ENCODE measurements at regions not wholly inside any gene's neighbourhood (a gene's known extent, or its start where the extent isn't known, plus 50 kb on each side); places are given as distances from the start of the nearest gene placed in this dataset.
"Not testable (repeated sequence)": the region's sequence is repeated elsewhere in the genome, so short reads cannot be mapped to it uniquely, and the experiment has no call there.

DNA sequence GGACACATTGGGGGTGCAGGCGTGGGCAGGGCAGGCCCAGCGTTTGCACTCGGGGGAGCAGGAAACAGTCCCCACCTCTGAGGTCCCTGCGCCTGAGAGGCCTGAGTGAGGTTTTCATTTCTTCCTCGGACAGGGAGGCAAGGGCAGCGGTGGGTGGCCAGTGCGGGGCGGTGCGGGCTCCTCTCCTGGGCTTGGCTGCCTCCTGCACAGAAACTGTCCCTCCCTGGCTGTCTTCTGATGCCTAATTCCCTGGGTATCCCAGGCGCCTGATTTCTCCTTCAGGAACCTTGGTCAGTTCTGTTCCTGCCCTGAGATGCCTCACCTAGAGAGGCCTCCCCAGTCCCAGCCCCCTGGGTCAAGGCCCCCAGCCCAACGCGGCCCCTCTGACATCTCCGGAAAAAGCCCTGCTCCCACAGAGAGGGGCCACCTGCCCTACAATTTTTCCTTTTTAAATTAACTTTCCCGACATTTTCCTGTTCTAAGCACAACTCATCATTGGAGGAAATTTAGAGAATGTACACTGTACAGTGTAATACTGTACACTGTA lies 260.3 kb downstream of the ADGRD1 start:
- DNase-seq (ENCODE audit: low spot score), result no peak

DNA sequence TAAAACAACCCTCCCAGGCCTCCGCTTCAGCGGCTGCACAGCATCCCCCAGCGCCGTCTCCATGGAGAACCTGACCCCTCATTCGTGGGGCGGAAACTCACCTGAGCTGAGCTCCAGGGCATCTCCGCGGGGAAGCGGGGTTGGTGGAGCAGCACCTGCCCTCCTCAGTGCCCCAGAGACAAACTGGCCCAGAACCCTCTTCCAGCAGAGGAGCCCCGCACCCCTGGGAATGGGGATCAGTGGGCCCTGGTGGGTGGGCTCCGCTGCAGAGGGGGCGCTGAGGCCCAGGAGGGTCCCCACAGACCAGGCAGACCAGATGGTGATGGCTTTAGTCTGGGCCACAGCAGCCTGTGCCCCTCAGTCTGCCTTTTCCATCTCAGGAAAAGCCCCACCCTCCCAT lies 261.2 kb downstream of the ADGRD1 start:
- DNase-seq (ENCODE audit: low spot score), result not testable (repeated sequence)

DNA sequence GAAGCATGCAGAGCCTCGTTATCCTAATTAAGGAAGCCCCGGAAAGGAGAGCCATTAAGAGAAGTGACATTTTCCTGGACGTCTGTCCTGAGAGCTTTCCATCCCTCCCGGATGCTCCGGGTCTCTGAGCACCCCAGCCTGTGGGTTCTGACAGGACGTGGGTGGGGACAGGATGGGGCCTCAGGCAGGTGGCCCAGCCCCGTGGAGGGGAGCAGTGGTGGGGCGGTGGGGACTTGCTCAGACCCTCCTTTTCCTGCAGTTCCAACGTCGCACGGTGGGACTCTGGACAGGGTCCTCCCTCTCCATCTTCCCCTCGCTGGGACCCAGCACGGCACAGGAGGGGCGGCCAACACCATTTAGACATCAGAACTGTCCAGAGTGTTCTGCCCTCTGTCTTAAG lies 262.9 kb downstream of the ADGRD1 start:
- not testable (repeated sequence) for DNase-seq (ENCODE audit: low spot score)

DNA sequence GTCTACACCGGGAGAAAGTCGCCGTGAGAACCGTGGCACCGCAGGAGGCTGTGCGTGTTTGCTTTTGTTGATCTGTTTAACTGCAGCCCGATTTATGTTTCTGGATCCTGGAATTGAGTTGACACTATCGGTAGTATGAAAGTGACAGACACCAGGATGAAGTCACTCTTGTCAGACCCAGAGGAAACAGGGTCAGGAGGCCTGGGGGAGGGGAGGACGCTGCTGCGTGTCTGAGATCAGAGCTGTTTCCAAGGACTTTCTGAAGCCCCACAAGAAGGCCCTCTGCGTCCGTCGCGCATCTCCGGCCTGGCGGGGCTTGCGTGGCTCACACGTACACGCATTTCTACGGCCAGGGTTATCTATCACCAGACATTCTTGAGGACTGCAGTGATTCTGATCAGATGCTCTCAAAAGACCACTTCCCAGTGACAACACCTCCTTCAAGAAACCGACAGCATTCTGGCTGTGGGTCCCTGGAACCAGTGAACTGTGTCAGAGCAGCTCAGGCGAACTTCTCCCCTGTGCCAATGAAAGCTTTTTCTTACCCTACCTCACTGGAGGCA lies 263.4 kb downstream of the ADGRD1 start:
- DNase-seq (ENCODE audit: low spot score), result no peak

DNA sequence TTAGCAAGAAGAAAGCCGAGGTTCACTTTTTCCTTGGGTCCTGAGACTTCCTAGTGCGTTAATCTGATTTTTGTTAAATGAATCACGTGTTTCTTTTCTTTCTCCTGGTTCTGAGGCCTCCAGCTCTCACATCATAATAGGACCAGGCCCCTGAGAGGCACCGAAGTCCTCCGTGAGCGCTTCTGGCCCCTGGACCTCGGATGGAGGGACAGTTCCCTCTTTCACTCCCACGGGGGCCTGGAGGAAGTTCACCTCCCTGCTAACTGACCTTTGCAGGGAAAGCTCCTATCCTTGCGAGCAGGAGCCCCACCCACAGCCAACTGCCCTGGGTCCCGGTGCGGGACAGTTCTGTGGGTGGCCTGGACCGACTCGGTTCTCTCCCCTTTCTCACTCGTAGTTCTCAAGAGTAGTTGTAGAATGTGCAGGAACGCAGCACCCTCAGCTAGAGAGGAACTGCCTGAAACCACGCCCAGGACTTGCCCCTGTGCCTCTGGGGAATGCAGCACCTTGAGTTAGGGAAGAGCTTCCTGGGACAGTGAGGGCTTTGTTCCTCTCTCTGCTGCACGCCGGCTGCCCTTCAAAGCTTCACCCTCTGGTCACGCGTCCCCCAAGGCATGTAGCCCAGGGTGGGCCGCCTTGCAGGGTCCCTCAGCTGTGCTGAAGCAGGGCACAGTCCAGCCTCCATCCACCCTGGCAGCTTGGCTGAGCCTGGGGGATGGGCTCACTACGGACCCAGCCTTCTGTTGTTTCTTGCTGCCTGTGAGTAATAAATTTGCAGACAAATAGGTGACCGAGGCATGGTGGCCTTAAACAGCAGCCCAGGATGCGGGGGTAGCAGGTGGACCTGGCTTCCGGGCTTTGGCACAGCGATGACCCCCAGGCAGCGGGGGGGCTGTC lies 264.6 kb downstream of the ADGRD1 start:
- no peak for DNase-seq (ENCODE audit: low spot score)

DNA sequence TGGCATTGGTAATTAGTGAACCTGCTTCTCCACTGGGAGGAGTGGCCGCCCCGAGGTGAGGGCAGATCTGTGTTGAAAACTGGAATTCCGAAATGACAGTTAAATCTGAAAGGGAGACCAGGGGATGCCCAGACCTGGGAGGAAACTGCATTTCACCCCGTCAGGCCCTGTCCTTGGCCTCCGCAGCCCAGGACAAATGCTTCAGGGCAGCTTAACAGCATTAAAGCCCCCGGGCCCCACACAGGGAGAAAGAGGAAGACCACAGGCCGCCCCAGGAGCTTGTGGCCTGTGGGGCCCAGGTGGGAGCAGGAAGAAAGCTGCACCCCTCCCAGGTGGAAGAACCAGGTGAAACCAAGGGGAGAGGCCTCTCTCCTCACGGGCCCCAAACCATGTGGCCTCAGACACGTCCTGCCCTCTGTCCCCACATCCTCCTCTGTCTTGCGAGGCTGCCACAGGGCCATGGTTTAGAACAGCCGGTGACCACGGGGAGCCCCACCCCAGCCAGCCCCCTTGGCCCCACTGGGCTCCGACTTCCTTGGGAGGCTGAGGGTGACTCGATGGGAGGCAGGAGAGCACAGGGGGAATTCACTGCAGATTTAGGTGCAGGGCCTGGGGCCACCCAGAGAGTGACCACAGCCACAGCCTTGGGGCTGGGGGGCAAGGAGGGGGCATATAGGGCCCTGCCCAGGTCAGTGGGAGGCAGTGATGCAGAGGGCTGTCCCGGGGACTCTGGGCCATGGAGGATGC lies 265.4 kb downstream of the ADGRD1 start:
- no peak for DNase-seq (ENCODE audit: low spot score)

DNA sequence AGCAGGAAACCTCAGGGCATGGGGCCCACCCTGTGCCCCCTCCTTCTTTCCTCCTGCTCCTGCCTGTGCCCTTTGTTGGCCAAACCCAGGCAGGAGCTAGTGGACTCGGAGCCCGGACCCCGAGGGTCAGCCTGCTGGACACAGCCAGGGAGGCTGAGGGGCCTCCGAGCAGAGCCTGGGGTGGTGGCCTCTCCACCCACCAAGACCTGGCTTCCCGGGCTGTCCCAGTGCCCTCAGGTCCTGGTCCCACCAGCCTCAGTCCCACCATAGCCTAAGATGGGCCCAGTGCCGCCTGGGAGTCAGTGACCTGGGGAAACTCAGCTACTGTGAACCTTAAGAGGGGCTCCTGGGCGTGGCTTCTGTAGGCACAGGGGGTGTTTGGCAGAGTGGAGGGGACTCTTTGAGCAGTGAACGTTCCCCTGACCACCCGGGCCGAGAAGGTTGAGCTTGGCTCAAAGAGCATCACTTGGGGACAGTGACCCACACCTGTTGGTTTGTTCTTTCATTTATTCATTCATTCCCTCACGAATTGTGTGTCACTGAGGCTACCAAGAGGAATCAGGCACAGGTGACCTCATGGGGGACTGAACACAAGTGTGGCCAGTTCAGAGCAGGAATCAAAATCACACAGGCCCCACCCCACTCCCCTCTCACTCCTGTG lies 266.1 kb downstream of the ADGRD1 start:
- DNase-seq (ENCODE audit: low spot score), result no peak

DNA sequence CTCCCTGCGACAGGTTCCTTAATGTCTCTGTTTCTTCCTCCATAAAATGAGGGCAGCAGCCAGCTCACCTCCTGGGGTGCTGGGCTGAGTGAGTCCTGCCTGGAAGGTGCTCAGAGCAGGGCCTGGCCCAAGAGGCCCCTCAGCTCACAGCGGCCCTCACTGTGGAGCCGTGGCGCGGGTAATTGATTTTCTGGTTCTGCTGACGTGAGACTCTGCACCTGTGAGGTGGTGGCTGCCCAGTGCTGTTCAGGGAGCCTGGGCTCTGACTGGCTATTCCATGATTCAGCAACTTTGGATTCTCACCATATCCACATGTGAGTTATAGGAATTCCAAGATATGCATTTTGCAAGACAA lies 266.6 kb downstream of the ADGRD1 start:
- no peak for DNase-seq (ENCODE audit: low spot score)

DNA sequence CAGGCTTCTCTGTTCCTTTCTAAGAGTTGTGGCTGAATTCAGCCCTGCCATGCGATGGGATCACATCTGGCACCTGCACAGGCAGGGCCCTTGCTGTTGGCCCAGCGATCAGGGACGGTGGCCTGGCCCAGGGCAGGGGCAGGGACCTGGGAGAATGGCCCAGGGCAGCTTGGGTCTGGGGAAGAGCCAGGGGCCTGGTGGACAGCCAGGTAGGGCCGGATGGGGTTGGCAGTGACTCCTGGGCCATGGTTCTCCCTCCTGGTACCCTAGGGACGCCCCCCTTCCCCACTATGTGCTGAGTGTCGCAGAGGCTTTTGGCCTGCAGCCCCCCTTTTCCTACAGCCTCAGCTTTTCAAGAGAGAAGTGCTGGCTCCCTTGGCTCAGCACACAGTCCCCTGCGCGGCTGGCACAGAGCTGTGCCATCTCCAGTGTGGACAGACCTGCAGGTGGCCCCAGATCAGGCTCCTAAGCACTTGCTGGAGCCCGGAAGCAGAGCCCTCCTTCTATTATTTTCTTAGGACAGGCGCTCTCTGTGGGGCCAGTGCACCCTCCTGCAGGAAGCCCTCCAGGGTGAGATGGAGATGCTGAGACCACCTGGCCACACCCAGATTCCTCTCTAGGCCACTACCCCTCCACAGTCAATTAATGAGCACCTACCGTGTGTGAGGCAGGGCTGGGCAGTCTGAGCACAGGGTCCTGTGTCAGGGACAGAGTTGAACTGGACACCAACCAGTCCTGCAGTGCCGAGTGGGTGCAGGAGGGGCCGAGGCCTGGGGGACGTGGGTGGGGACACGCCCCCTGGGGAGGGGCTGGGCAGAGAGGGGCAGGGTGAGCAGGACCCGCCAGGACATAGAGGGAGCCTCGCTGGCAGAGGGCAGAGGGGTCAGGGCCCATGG lies 267.6 kb downstream of the ADGRD1 start:
- DNase-seq (ENCODE audit: low spot score), result no peak

DNA sequence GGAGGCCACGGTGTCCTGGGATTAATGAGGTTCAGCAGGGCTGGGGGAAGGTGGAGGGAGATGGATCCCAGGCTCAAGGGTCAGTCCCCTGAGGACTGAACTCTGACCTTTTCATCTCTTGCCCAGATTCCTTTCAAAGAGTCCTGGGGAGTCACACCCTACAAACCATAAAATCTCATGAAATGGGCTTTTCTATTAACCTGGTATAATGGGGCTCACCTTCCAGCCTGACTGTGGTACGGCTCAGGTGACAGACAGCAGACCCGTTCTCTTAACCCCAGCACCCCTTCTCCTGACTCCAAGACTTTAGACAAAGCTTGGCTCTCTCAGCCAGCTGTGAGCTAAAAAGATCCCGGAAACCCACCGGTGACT lies 268.2 kb downstream of the ADGRD1 start:
- DNase-seq (ENCODE audit: low spot score), result no peak

DNA sequence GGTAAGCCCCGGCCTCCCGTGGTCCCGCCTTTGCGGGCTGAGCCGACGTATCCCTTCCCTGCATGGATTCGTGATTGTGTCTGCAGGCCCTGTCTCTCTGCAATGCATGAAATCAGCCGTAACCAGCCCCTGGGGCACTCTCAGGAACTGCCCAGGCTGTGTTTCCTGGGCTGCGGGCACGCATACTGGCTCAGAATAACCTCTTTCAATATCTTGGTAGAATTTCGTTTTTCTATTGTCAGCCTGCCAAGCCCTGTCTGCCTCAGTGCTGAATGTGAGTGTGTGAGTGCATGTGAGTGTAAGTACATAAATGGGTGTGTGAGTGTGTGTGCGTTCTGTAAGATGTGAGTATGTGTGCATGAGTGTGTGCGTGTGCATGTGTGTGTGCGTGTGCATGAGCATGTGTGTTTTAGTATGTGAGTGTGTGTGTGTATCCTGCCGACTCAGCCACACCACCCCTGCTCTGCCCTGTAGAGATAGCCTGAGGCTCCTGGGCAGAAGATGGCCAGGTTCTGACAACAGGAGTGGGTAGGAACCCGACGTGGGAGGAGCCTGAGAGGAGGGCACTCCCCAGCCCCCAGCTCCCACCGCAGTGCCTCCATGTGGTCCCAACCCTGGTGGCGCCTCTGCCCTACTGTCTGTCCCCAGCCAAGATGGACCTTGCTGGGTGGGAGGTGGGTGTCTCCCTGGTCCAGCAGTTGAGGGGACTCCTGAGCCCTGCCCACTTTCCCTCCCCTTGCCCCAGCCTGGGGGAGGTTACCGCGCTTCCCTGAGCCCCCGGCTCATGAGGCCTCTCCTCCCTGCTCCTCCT lies 268.8 kb downstream of the ADGRD1 start:
- DNase-seq (ENCODE audit: low spot score), result no peak

DNA sequence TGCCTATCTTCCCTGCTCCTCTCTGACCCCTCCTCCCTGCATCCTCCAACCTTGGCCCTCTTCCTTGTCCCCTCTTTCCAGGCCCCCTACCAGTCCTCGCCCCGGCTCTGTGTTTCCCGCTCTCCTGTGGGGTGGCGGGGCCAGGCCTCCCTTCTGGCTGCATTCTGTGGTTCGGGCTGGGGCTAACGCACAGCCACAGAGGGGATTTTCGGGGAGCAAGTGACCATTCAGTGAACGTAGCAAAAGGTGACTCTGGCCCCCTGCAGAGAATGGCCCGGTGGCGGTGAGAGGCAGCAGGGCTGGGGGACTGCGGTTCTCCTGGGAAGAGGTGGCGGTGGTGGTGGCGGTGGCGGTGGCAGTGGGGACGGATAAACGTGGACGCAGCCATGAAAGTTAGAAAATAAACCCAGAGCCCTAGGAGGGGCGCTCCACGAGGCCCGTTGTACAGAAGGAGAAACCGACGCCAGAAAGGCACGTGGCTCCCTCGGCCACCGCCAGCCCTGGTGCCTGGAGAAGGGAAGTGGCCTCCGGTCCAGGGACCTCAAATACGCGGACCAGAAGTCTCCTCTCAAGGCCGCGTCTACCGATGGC lies 269.6 kb downstream of the ADGRD1 start:
- DNase-seq (ENCODE audit: low spot score), result no peak

DNA sequence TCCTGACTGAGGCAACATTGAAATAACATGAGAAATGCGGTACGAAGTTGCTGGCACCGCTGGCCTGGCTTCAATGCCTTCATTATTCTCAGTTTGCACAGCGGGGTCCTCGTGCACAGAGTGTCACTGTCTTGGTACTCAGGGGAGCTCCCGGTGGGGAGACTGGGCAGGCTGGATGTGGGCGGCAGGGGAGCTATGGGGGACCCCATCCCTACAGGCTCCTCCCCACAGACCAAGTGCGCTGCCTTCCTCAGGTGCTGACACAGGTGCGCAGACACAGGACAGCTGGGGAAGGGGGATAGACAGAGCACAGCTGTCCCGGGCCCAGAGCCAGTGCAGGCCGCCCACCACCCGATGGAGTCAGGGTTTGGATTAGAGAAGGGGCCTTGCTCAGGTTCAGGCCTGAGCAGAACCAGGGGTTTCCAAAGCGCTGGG lies 270.1 kb downstream of the ADGRD1 start:
- no peak for DNase-seq (ENCODE audit: low spot score)

DNA sequence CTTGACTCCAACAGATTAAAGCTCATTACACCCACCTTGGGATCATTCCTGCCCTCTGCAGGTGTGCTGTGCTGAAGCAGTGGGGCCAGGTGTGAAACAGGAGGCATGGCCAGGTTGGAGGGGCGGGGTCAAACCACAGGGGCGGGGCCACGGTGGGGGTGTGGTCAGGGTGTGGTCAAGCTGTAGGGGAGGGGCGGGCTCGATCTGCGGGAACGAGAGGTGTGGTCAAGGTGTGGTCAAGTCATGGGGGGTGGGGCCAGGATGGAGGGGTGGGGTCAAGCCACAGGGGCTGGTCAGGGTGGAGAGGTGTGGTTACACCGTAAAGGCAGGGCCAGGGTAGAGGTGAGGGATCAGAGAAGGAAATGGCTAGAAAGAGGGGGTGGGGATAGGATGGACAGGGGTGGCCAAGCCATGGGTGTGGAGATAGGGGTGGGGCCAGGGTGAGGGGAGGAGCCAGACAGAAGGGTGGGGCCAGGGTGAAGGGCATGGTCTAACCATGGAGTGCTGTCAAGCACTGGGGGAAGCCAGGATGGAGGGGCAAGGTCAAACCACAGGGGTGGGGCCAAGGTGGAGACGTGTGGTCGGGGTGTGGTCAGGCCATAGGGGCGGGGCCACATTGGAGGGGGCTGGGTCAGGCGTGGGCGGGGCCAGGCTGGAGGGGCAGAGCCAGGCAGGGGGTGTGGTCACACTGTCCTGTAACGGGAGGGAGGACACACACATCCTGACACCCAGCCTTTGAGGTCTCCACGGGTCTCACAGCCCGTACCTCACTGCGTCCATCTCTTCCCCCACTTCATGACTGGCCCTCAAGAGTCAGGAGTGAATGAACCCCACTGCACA lies 270.7 kb downstream of the ADGRD1 start:
- not testable (repeated sequence) for DNase-seq (ENCODE audit: low spot score)

DNA sequence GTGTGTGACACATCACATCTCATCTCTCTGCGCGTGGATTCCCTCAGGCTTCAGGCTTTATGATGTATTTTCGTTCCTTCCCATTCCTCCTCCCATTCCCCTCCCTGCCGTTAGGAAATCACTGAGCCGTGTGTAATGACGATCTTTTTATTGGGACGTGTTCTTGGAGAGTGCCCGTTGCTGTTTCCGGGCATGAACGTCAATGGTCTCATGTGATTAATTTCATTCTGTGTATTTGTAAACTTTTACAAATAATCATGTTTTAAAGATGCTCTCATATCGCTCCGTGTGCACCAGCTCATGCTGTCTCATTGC lies 271.3 kb downstream of the ADGRD1 start:
- not testable (repeated sequence) for DNase-seq (ENCODE audit: low spot score)

DNA sequence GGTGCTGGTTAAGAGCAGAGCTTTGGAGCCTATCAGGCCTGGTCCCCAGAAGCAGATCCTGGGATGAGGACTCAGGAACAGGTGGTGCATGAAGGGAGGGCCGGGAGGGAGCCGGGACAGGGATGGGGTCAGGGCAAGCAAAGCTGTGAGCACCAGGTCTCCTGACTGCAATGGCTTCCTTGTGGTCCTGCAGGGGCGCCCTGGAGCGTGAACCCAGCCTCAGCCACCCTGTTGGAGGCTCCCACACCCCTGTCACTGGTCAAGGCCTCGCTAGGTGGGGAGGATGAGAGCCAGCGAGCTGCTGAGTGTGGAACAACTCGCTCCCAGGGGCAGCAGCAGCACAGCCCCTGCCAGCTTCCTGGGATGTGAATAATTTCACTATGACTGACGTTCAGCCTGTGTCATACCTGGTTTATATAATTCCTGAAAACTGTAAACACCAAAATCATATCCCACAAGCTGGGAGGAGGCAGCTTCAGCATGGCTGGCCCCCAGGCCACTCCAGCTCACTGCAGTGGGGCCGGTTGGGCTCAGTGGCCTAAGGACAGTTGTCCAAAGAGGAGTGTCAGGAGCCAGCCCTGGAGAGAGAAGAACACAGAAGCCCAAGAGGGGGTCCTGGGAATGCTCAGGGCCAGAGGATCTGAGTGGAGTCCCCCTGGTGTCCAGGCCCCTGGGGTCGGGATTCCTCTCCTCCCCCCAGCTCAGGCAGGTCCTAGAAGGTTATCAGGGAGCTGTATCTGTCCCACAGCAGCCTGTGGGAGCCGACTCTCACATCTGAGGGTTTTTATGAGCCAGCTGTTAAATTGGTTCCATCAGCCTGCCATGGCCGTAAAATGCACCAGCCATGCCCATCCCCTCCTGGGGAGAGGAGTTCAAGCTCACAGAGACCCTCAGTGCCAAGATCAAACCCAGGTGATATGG lies 272.9 kb downstream of the ADGRD1 start:
- no peak for DNase-seq (ENCODE audit: low spot score)

DNA sequence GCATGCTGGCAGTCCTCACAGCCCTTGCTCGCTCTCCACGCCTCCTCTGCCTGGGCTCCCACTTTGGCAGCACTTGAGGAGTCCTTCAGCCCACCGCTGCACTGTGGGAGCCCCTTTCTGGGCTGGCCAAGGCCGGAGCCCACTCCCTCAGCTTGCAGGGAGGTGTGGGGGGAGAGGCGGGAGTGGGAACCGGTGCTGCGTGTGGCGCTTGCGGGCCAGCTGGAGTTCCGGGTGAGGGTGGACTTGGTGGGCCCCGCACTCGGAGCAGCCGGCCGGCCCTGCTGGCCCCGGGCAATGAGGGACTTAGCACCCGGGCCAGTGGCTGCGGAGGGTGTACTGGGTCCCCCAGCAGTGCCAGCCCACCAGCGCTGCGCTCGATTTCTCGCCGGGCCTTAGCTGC lies 273.9 kb downstream of the ADGRD1 start:
- DNase-seq (ENCODE audit: low spot score), result not testable (repeated sequence)

DNA sequence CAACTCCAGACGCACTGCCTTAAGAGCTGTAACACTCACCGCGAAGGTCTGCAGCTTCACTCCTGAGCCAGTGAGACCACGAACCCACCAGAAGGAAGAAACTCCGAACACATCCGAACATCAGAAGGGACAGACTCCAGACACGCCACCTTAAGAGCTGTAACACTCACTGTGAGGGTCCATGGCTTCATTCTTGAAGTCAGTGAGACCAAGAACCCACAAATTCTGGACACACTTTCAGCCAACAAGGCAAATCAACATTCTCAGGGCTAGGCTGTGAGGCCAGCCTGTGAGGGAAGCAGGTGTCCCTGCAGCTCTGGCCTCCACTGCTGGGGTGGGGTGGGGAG lies 275.3 kb downstream of the ADGRD1 start:
- not testable (repeated sequence) for DNase-seq (ENCODE audit: low spot score)

Data from HuH-7.5 (cell line).